ENCODE measurements at regions not wholly inside any gene's neighbourhood (a gene's known extent, or its start where the extent isn't known, plus 50 kb on each side); places are given as distances from the start of the nearest gene placed in this dataset.
"Not testable (repeated sequence)": the region's sequence is repeated elsewhere in the genome, so short reads cannot be mapped to it uniquely, and the experiment has no call there.

DNA sequence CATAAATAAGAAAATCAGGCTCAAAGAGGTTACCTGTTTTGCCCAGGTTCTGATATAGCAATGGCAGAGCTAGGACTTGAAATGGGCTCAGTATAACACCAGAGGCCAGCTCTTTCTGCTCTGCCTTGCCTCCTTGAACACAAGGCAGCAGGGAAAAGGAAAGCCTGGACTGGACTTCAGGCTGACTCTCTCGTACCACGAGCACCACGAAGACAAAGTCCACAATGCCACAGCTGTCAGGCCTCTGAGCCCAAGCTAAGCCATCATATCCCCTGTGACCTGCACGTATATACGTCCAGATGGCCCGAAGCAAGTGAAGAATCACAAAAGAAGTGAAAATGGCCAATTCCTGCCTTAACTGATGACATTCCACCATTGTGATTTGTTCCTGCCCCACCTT lies 75.6 kb upstream of the SRSF6 start:
- H3K27me3 Mint-ChIP-seq (ENCODE audit: insufficient read depth, low read depth, poor library complexity); H3K36me3 ChIP-seq (ENCODE audit: insufficient read depth); H3K4me3 ChIP-seq; H3K4me1 Mint-ChIP-seq; ATAC-seq; H3K27ac ChIP-seq (ENCODE audit: low read depth); H3K27me3 ChIP-seq (ENCODE audit: insufficient read depth); H3K27ac Mint-ChIP-seq; DNase-seq (ENCODE audit: low spot score); H3K4me3 Mint-ChIP-seq; H3K4me1 ChIP-seq (ENCODE audit: insufficient read depth); H3K4me2 ChIP-seq; H4K20me1 ChIP-seq (replicated peaks; ENCODE audit: insufficient read depth); H3F3A ChIP-seq (replicated peaks; ENCODE audit: low read depth); H3K79me2 ChIP-seq (replicated peaks; ENCODE audit: insufficient read depth); H2AFZ ChIP-seq; H3K9me2 ChIP-seq (ENCODE audit: insufficient read depth): not testable (repeated sequence)
- peaks cover 93% of the 10 kb centered on the region for H3K9me3 Mint-ChIP-seq
- H3K36me3 Mint-ChIP-seq (ENCODE audit: low read depth), result peaks cover 19% of the 10 kb centered on the region

DNA sequence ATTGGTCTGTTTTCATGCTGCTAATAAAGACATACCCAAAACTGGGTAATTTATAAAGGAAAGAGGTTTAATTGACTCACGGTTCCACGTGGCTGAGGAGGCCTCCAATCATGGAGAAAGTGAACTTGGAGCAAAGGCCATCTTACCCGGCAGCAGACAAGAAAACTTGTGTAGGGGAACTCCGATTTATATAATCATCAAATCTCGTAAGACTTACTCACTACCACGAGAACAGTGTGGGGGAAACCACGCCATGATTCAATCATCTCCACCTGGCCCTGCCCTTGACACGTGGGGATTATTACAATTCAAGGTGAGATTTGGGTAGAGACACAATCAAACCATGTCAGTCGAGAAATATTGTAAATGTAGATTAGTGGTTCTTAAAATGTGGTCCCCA lies 76.2 kb upstream of the SRSF6 start:
- H3K4me3 Mint-ChIP-seq; H3K4me1 ChIP-seq (ENCODE audit: insufficient read depth); H3K4me1 Mint-ChIP-seq; H3K27me3 Mint-ChIP-seq (ENCODE audit: insufficient read depth, low read depth, poor library complexity); H3K36me3 ChIP-seq (ENCODE audit: insufficient read depth); H2AFZ ChIP-seq; H3F3A ChIP-seq (replicated peaks; ENCODE audit: low read depth); H3K27me3 ChIP-seq (ENCODE audit: insufficient read depth); H4K20me1 ChIP-seq (replicated peaks; ENCODE audit: insufficient read depth); H3K79me2 ChIP-seq (replicated peaks; ENCODE audit: insufficient read depth); DNase-seq (ENCODE audit: low spot score); ATAC-seq; H3K9me2 ChIP-seq (ENCODE audit: insufficient read depth); H3K27ac ChIP-seq (ENCODE audit: low read depth); H3K4me3 ChIP-seq; H3K27ac Mint-ChIP-seq; H3K4me2 ChIP-seq: not testable (repeated sequence)
- H3K9me3 Mint-ChIP-seq, result peaks cover 92% of the 10 kb centered on the region
- H3K36me3 Mint-ChIP-seq (ENCODE audit: low read depth), result peaks cover 19% of the 10 kb centered on the region

DNA sequence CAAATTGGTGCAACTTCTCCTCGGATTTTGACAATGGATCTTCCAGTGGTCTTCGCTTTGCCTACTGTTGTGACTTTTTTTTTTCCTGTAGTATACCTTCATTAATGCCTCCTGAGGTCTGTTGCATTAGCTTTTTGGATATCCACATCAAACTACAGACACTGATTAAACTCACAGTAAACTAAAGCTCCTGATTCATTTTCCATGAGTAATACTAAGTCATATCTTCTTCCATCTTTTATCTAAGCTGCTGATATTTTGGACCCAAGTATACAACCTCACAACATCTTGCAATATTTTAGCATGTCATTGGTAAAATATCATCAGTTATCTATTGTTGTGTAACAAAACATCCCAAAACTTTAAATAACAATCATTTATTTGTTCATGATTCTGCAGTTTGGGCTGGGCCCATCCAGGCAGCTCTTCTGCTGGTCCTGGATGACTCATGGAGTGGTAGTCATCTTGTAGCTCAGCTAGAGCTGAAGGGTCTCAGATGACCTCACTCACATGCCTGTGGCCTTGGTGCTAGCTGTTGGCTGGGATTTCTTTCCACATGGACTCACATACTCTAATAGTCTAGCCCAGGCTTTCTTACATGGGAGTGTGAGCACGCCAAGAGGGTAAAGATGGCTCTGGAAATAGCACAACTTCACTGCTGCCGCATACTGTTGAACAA lies 78.3 kb upstream of the SRSF6 start:
- TF ChIP-seq ZNF114 (CRISPR knock-in tag; IDR thresholded peaks at IDR 0.05) (no peak), ZNF331 (CRISPR knock-in tag; IDR thresholded peaks at IDR 0.05; ENCODE audit: low read depth) (no peak), STAT1 (IDR thresholded peaks at IDR 0.05; ENCODE audit: unreplicated experiment) (no peak)
- H3K27ac ChIP-seq (ENCODE audit: low read depth), result no peak overlapping the region

DNA sequence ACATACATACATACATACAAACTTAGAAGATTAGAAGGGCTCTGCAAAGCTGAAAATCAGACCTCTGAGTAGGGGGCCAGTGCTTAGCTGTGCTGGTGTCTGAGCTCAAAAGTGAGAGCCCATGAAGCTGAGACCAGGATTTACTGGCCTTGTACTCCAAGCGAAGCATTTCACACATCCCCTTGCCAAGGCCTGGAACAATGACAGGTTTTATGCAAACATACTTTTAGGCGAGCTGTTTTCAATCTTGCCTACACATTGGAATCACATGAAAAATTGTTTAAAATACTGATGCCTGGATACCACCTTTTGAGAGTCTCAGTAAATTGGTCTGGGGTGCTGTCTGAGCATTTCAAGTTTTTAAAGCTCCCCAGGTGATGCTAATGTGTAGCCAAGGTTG lies 80.9 kb upstream of the SRSF6 start:
- H3K36me3 Mint-ChIP-seq (ENCODE audit: low read depth), result peaks cover 5% of the 10 kb centered on the region
- TF ChIP-seq JUNB (IDR thresholded peaks at IDR 0.05; ENCODE audit: unreplicated experiment) (no peak), POLR2AphosphoS5 (IDR thresholded peaks at IDR 0.05; ENCODE audit: low read depth) (no peak)
- TF ChIP-seq, protein P1, sequence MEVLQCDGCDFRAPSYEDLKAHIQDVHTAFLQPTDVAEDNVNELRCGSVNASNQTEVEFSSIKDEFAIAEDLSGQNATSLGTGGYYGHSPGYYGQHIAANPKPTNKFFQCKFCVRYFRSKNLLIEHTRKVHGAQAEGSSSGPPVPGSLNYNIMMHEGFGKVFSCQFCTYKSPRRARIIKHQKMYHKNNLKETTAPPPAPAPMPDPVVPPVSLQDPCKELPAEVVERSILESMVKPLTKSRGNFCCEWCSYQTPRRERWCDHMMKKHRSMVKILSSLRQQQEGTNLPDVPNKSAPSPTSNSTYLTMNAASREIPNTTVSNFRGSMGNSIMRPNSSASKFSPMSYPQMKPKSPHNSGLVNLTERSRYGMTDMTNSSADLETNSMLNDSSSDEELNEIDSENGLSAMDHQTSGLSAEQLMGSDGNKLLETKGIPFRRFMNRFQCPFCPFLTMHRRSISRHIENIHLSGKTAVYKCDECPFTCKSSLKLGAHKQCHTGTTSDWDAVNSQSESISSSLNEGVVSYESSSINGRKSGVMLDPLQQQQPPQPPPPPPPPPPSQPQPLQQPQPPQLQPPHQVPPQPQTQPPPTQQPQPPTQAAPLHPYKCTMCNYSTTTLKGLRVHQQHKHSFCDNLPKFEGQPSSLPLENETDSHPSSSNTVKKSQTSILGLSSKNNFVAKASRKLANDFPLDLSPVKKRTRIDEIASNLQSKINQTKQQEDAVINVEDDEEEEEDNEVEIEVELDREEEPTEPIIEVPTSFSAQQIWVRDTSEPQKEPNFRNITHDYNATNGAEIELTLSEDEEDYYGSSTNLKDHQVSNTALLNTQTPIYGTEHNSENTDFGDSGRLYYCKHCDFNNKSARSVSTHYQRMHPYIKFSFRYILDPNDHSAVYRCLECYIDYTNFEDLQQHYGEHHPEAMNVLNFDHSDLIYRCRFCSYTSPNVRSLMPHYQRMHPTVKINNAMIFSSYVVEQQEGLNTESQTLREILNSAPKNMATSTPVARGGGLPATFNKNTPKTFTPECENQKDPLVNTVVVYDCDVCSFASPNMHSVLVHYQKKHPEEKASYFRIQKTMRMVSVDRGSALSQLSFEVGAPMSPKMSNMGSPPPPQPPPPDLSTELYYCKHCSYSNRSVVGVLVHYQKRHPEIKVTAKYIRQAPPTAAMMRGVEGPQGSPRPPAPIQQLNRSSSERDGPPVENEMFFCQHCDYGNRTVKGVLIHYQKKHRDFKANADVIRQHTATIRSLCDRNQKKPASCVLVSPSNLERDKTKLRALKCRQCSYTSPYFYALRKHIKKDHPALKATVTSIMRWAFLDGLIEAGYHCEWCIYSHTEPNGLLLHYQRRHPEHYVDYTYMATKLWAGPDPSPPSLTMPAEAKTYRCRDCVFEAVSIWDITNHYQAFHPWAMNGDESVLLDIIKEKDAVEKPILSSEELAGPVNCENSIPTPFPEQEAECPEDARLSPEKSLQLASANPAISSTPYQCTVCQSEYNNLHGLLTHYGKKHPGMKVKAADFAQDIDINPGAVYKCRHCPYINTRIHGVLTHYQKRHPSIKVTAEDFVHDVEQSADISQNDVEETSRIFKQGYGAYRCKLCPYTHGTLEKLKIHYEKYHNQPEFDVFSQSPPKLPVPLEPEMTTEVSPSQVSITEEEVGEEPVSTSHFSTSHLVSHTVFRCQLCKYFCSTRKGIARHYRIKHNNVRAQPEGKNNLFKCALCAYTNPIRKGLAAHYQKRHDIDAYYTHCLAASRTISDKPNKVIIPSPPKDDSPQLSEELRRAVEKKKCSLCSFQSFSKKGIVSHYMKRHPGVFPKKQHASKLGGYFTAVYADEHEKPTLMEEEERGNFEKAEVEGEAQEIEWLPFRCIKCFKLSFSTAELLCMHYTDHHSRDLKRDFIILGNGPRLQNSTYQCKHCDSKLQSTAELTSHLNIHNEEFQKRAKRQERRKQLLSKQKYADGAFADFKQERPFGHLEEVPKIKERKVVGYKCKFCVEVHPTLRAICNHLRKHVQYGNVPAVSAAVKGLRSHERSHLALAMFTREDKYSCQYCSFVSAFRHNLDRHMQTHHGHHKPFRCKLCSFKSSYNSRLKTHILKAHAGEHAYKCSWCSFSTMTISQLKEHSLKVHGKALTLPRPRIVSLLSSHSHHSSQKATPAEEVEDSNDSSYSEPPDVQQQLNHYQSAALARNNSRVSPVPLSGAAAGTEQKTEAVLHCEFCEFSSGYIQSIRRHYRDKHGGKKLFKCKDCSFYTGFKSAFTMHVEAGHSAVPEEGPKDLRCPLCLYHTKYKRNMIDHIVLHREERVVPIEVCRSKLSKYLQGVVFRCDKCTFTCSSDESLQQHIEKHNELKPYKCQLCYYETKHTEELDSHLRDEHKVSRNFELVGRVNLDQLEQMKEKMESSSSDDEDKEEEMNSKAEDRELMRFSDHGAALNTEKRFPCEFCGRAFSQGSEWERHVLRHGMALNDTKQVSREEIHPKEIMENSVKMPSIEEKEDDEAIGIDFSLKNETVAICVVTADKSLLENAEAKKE (CRISPR knock-in tag; IDR thresholded peaks at IDR 0.05), result no peak

More for the DNA sequence above, 78.3 kb upstream of the SRSF6 start:
- Histone ChIP-seq H3K79me2 (replicated peaks; ENCODE audit: insufficient read depth) (no peaks in the 10 kb centered on the region), H3K27me3 (ENCODE audit: insufficient read depth) (no peaks in the 10 kb centered on the region), H4K20me1 (replicated peaks; ENCODE audit: insufficient read depth) (no peaks in the 10 kb centered on the region), H3F3A (replicated peaks; ENCODE audit: low read depth) (no peaks in the 10 kb centered on the region), H3K4me2 (no peak overlapping the region), H3K9me2 (ENCODE audit: insufficient read depth) (no peaks in the 10 kb centered on the region), H3K4me1 (ENCODE audit: insufficient read depth) (no peaks in the 10 kb centered on the region), H3K36me3 (ENCODE audit: insufficient read depth) (no peaks in the 10 kb centered on the region; the same call in 1 of the 2 replicates), H3K4me3 (no peak overlapping the region), H2AFZ (no peak overlapping the region)
- DNase-seq (ENCODE audit: low spot score), result no peak
- Mint-ChIP-seq H3K36me3 (ENCODE audit: low read depth) (peaks cover 16% of the 10 kb centered on the region), H3K27me3 (ENCODE audit: insufficient read depth, low read depth, poor library complexity) (peaks cover 5% of the 10 kb centered on the region), H3K27ac (no peak overlapping the region), H3K9me3 (peaks cover 90% of the 10 kb centered on the region), H3K4me1 (no peaks in the 10 kb centered on the region), H3K4me3 (no peak overlapping the region)
- ATAC-seq, result no peak

More for the DNA sequence above, 80.9 kb upstream of the SRSF6 start:
- Mint-ChIP-seq H3K9me3 (peaks cover 90% of the 10 kb centered on the region), H3K27ac (no peak overlapping the region), H3K4me3 (no peak overlapping the region), H3K27me3 (ENCODE audit: insufficient read depth, low read depth, poor library complexity) (peaks cover 2% of the 10 kb centered on the region), H3K4me1 (no peaks in the 10 kb centered on the region)
- Histone ChIP-seq H3K4me3 (no peak overlapping the region), H3K4me1 (ENCODE audit: insufficient read depth) (no peaks in the 10 kb centered on the region), H3F3A (replicated peaks; ENCODE audit: low read depth) (no peaks in the 10 kb centered on the region), H2AFZ (no peak overlapping the region), H3K79me2 (replicated peaks; ENCODE audit: insufficient read depth) (no peaks in the 10 kb centered on the region), H3K36me3 (ENCODE audit: insufficient read depth) (no peaks in the 10 kb centered on the region; the same call in 1 of the 2 replicates), H3K27me3 (ENCODE audit: insufficient read depth) (no peaks in the 10 kb centered on the region), H3K4me2 (no peak overlapping the region), H4K20me1 (replicated peaks; ENCODE audit: insufficient read depth) (no peaks in the 10 kb centered on the region), H3K9me2 (ENCODE audit: insufficient read depth) (no peaks in the 10 kb centered on the region), H3K27ac (ENCODE audit: low read depth) (no peak overlapping the region)
- ATAC-seq (no peak), DNase-seq (ENCODE audit: low spot score) (no peak)

Measured in GM23338 (cell line).